DMS 273 treated with DMSO at 0.1 percent for 48 hours (cell line): ENCODE measurements at regions not wholly inside any gene's neighbourhood (a gene's known extent, or its start where the extent isn't known, plus 50 kb on each side); places are given as distances from the start of the nearest gene placed in this dataset.
A peak's percentile ranks its signal among the peaks of the same experiment; 100 is the strongest.

Experiments used
- DNase-seq: peaks from one replicate; lab custom pipeline; 2025; lab: John Stamatoyannopoulos, UW

GRCh38 chr6:71396410-71396801 lies 107.8 kb downstream of the OGFRL1 start:
- no peak for DNase-seq

GRCh38 chr6:71399279-71399678 lies 110.7 kb downstream of the OGFRL1 start:
- no peak for DNase-seq

- no peak for DNase-seq
Measured at GRCh38 chr6:71400852-71401251, 112.2 kb downstream of the OGFRL1 start.

- DNase-seq = no peak
Measured at GRCh38 chr6:71402096-71402495, 113.5 kb downstream of the OGFRL1 start.

- DNase-seq = no peak
Measured at GRCh38 chr6:71403422-71404134, 115.0 kb downstream of the OGFRL1 start.

GRCh38 chr6:71404145-71404966 lies 115.7 kb downstream of the OGFRL1 start:
- DNase-seq = no peak

GRCh38 chr6:71404967-71405278 lies 116.3 kb downstream of the OGFRL1 start:
- no peak for DNase-seq

- no peak for DNase-seq
Measured at GRCh38 chr6:71405416-71405815, 116.8 kb downstream of the OGFRL1 start.

- no peak for DNase-seq
Measured at GRCh38 chr6:71406865-71407860, 118.6 kb downstream of the OGFRL1 start.

- no peak for DNase-seq
Measured at GRCh38 chr6:71408787-71409723, 120.4 kb downstream of the OGFRL1 start.

GRCh38 chr6:71410164-71410566 lies 121.6 kb downstream of the OGFRL1 start:
- no peak for DNase-seq

- DNase-seq = no peak
Measured at GRCh38 chr6:71410681-71411080, 122.1 kb downstream of the OGFRL1 start.

- no peak for DNase-seq
Measured at GRCh38 chr6:71411882-71412281, 123.3 kb downstream of the OGFRL1 start.

- no peak for DNase-seq
Measured at GRCh38 chr6:71412559-71413140, 124.0 kb downstream of the OGFRL1 start.

GRCh38 chr6:71414486-71414885 lies 125.9 kb downstream of the OGFRL1 start:
- no peak for DNase-seq

GRCh38 chr6:71419217-71420094 lies 130.8 kb downstream of the OGFRL1 start:
- no peak for DNase-seq

- DNase-seq = no peak
Measured at GRCh38 chr6:71420095-71420692, 131.6 kb downstream of the OGFRL1 start.

- peak; percentile 75 for DNase-seq
Measured at GRCh38 chr6:71420693-71421328, 132.2 kb downstream of the OGFRL1 start.

GRCh38 chr6:71421611-71422010 lies 133.0 kb downstream of the OGFRL1 start:
- no peak for DNase-seq
